GM19043 (cell line): ENCODE measurements at regions not wholly inside any gene's neighbourhood (a gene's known extent, or its start where the extent isn't known, plus 50 kb on each side); places are given as distances from the start of the nearest gene placed in this dataset.
"Not testable (repeated sequence)": the region's sequence is repeated elsewhere in the genome, so short reads cannot be mapped to it uniquely, and the experiment has no call there.

ENCODE experiments used
- ATAC-seq: cut with Tn5 transposase; IDR thresholded peaks from one replicate; pipeline ENCODE4 v1.9.1; 2021; ENCODE audit warnings: low read depth; ENCODE audit not compliant: unreplicated experiment

GRCh38 chr10:33795529-33795928, 461.1 kb upstream of the NRP1 start:
- ATAC-seq, result no peak

GRCh38 chr10:33794460-33794859, 460.0 kb upstream of the NRP1 start:
- no peak for ATAC-seq

- ATAC-seq, result no peak
Measured at GRCh38 chr10:33793793-33794192, 459.3 kb upstream of the NRP1 start.

- no peak for ATAC-seq
Measured at GRCh38 chr10:33791272-33791660, 456.8 kb upstream of the NRP1 start.

GRCh38 chr10:33790521-33791271, 456.2 kb upstream of the NRP1 start:
- no peak for ATAC-seq

GRCh38 chr10:33783557-33783956, 449.1 kb upstream of the NRP1 start:
- no peak for ATAC-seq

- ATAC-seq, result no peak
Measured at GRCh38 chr10:33783078-33783477, 448.6 kb upstream of the NRP1 start.

- no peak for ATAC-seq
Measured at GRCh38 chr10:33781606-33782395, 447.3 kb upstream of the NRP1 start.

- no peak for ATAC-seq
Measured at GRCh38 chr10:33780961-33781360, 446.5 kb upstream of the NRP1 start.

GRCh38 chr10:33777223-33777622, 442.8 kb upstream of the NRP1 start:
- ATAC-seq, result no peak

GRCh38 chr10:33776419-33777070, 442.1 kb upstream of the NRP1 start:
- no peak for ATAC-seq

GRCh38 chr10:33774857-33775256, 440.4 kb upstream of the NRP1 start:
- no peak for ATAC-seq

GRCh38 chr10:33773886-33774480, 439.5 kb upstream of the NRP1 start:
- ATAC-seq, result no peak

GRCh38 chr10:33773253-33773573, 438.7 kb upstream of the NRP1 start:
- no peak for ATAC-seq

- no peak for ATAC-seq
Measured at GRCh38 chr10:33772370-33773252, 438.1 kb upstream of the NRP1 start.

GRCh38 chr10:33771856-33772255, 437.4 kb upstream of the NRP1 start:
- ATAC-seq, result not testable (repeated sequence)

GRCh38 chr10:33764694-33765185, 430.3 kb upstream of the NRP1 start:
- ATAC-seq, result no peak

- no peak for ATAC-seq
Measured at GRCh38 chr10:33760056-33760943, 425.8 kb upstream of the NRP1 start.

GRCh38 chr10:33759191-33759590, 424.7 kb upstream of the NRP1 start:
- no peak for ATAC-seq
